ENCODE measurements at regions not wholly inside any gene's neighbourhood (a gene's known extent, or its start where the extent isn't known, plus 50 kb on each side); places are given as distances from the start of the nearest gene placed in this dataset.
"Not testable (repeated sequence)": the region's sequence is repeated elsewhere in the genome, so short reads cannot be mapped to it uniquely, and the experiment has no call there.

GRCh38 chr14:55832974-55833373 is 253.0 kb downstream of the KTN1 start:
- Histone ChIP-seq H3K36me3 (no peaks in the 10 kb centered on the region), H3K27ac (no peak overlapping the region), H3K9me3 (no peaks in the 10 kb centered on the region), H3K4me1 (no peaks in the 10 kb centered on the region), H3K4me3 (no peak overlapping the region), H3K27me3 (no peaks in the 10 kb centered on the region)
- intact Hi-C loops (cut with DNase I): no loop called here
- TF ChIP-seq POLR2A (IDR thresholded peaks at IDR 0.05) (no peak), CTCF (IDR thresholded peaks at IDR 0.05) (no peak)
- DNase-seq: no peak
- 42% methylated on average over 1 of the region's 1 CpG for WGBS (ENCODE audit: insufficient coverage, low coverage, low lambda C conversion rate, missing lambda C conversion rate)
- no peak for ATAC-seq

- Histone ChIP-seq H3K4me1 (no peaks in the 10 kb centered on the region), H3K27me3 (no peaks in the 10 kb centered on the region), H3K4me3 (no peak overlapping the region), H3K36me3 (no peaks in the 10 kb centered on the region), H3K27ac (no peak overlapping the region), H3K9me3 (no peaks in the 10 kb centered on the region)
- intact Hi-C loops (cut with DNase I): no loop called here
- TF ChIP-seq CTCF (IDR thresholded peaks at IDR 0.05): no peak
- WGBS (ENCODE audit: insufficient coverage, low coverage, low lambda C conversion rate, missing lambda C conversion rate): 51% methylated on average over 2 of the region's 2 CpGs
- ATAC-seq (no peak), DNase-seq (no peak)
These were observed 254.4 kb downstream of the KTN1 start for GRCh38 chr14:55834390-55834789.

GRCh38 chr14:55835985-55836384 is 256.0 kb downstream of the KTN1 start:
- no peak overlapping the region for H3K27ac ChIP-seq
- no peaks in the 10 kb centered on the region for H3K9me3 ChIP-seq
- H3K27me3 ChIP-seq: no peaks in the 10 kb centered on the region
- intact Hi-C loops (cut with DNase I): no loop called here
- DNase-seq: no peak
- ATAC-seq: no peak
- no peaks in the 10 kb centered on the region for H3K36me3 ChIP-seq
- no peaks in the 10 kb centered on the region for H3K4me1 ChIP-seq
- H3K4me3 ChIP-seq: no peak overlapping the region
- no peak for TF ChIP-seq CTCF (IDR thresholded peaks at IDR 0.05)
- TF ChIP-seq POLR2A (IDR thresholded peaks at IDR 0.05): no peak
- 70% methylated on average over 3 of the region's 3 CpGs for WGBS (ENCODE audit: insufficient coverage, low coverage, low lambda C conversion rate, missing lambda C conversion rate)

- Histone ChIP-seq H3K4me1 (no peaks in the 10 kb centered on the region), H3K36me3 (no peaks in the 10 kb centered on the region), H3K27me3 (no peaks in the 10 kb centered on the region), H3K27ac (no peak overlapping the region), H3K4me3 (no peak overlapping the region), H3K9me3 (no peaks in the 10 kb centered on the region)
- no peak for ATAC-seq
- no peak for TF ChIP-seq CTCF (IDR thresholded peaks at IDR 0.05)
- no peak for TF ChIP-seq POLR2A (IDR thresholded peaks at IDR 0.05)
- 55% methylated on average over 1 of the region's 1 CpG for WGBS (ENCODE audit: insufficient coverage, low coverage, low lambda C conversion rate, missing lambda C conversion rate)
- DNase-seq: no peak
- intact Hi-C loops (cut with DNase I): no loop called here
These were observed 257.5 kb downstream of the KTN1 start for GRCh38 chr14:55837467-55837866.

GRCh38 chr14:55838529-55839052 is 258.6 kb downstream of the KTN1 start:
- TF ChIP-seq POLR2A (IDR thresholded peaks at IDR 0.05) (no peak), CTCF (IDR thresholded peaks at IDR 0.05) (no peak)
- DNase-seq (no peak), ATAC-seq (no peak)
- no peaks in the 10 kb centered on the region for H3K4me1 ChIP-seq
- WGBS (ENCODE audit: insufficient coverage, low coverage, low lambda C conversion rate, missing lambda C conversion rate): 72% methylated on average over 3 of the region's 3 CpGs
- H3K9me3 ChIP-seq: no peaks in the 10 kb centered on the region
- H3K4me3 ChIP-seq: no peak overlapping the region
- no peak overlapping the region for H3K27ac ChIP-seq
- no peaks in the 10 kb centered on the region for H3K36me3 ChIP-seq
- intact Hi-C loops (cut with DNase I): no loop called here
- H3K27me3 ChIP-seq: no peaks in the 10 kb centered on the region

GRCh38 chr14:55839301-55839947 is 259.4 kb downstream of the KTN1 start:
- H3K36me3 ChIP-seq; H3K27me3 ChIP-seq; ATAC-seq; DNase-seq; H3K27ac ChIP-seq; H3K4me3 ChIP-seq; intact Hi-C loops (cut with DNase I); H3K4me1 ChIP-seq; H3K9me3 ChIP-seq: not testable (repeated sequence)
- 85% methylated on average over 4 of the region's 41 CpGs for WGBS (ENCODE audit: insufficient coverage, low coverage, low lambda C conversion rate, missing lambda C conversion rate)
